ENCODE measurements at regions not wholly inside any gene's neighbourhood (a gene's known extent, or its start where the extent isn't known, plus 50 kb on each side); places are given as distances from the start of the nearest gene placed in this dataset.

GRCh38 chr16:86669937-86670749 is 91.8 kb downstream of the FOXL1 start:
- TF ChIP-seq CTCF (IDR thresholded peaks at IDR 0.05): no peak
- no peak for TF ChIP-seq POLR2A (IDR thresholded peaks at IDR 0.05)
